Neural progenitor cell (in vitro differentiated cells): ENCODE measurements at regions not wholly inside any gene's neighbourhood (a gene's known extent, or its start where the extent isn't known, plus 50 kb on each side); places are given as distances from the start of the nearest gene placed in this dataset.

Experiments
- EZH2 ChIP-seq: fragments of 200-600 bp; sonication (generic); IDR thresholded peaks from 2 replicates; pipeline ENCODE4 v1.6.1; 2017; ENCODE audit warnings: antibody characterized with exemption, mild to moderate bottlenecking, moderate library complexity
- EZH2phosphoT487 ChIP-seq: fragments of 200-600 bp; sonication (generic); IDR thresholded peaks from 2 replicates; pipeline ENCODE4 v1.6.1; 2017; ENCODE audit warnings: antibody characterized with exemption
- TF ChIP-seq, protein P1 (sequence below): fragments of 200-600 bp; sonication (generic); IDR thresholded peaks from 2 replicates; pipeline ENCODE4 v1.5.1; 2017; ENCODE audit warnings: antibody characterized with exemption, mild to moderate bottlenecking

DNA sequence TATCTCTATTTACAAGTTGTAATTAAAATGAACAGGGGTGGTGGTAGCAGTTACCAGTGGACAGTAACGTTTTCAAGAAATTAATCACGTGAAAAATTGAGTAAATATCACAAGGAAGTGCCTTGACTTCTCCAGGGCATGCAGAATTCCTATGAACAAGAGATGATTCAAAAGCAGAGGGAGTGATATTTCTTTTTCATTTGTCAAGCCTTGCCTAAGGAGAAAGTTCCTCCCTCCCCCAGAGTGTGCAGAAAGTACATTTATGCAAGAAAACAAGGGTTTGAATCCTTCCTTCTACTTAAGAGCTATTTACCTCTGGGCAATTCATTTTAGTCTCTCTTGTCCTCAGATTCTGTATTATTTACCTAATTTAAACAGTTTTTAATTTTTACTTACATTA lies 53.3 kb upstream of the ZNF385D start:
- TF ChIP-seq, protein P1, sequence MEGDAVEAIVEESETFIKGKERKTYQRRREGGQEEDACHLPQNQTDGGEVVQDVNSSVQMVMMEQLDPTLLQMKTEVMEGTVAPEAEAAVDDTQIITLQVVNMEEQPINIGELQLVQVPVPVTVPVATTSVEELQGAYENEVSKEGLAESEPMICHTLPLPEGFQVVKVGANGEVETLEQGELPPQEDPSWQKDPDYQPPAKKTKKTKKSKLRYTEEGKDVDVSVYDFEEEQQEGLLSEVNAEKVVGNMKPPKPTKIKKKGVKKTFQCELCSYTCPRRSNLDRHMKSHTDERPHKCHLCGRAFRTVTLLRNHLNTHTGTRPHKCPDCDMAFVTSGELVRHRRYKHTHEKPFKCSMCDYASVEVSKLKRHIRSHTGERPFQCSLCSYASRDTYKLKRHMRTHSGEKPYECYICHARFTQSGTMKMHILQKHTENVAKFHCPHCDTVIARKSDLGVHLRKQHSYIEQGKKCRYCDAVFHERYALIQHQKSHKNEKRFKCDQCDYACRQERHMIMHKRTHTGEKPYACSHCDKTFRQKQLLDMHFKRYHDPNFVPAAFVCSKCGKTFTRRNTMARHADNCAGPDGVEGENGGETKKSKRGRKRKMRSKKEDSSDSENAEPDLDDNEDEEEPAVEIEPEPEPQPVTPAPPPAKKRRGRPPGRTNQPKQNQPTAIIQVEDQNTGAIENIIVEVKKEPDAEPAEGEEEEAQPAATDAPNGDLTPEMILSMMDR: no peak
- TF ChIP-seq EZH2phosphoT487 (no peak), EZH2 (no peak)
